ENCODE measurements at regions not wholly inside any gene's neighbourhood (a gene's known extent, or its start where the extent isn't known, plus 50 kb on each side); places are given as distances from the start of the nearest gene placed in this dataset.

- Mint-ChIP-seq H3K36me3 (no peaks in the 10 kb centered on the region), H3K27ac (no peak overlapping the region), H3K27me3 (peaks cover 31 to 47% of the 10 kb centered on the region in 2 donors), H3K9me3 (no peaks in the 10 kb centered on the region), H3K4me3 (no peak overlapping the region), H3K4me1 (peaks cover 1 to 2% (median 2%) of the 10 kb centered on the region in 3 donors)
- DNase-seq (no peak), ATAC-seq (replicated peaks in 1 of 4) (no peak)
- WGBS (ENCODE audit: insufficient coverage): no CpG with 5 or more reads among the region's 5 CpGs
- peaks cover 0 to 59% of the 10 kb centered on the region in 2 experiments for H3K27me3 ChIP-seq (replicated peaks in 1 of 2; ENCODE audit: control insufficient read depth in 2 of 2, extremely low read depth in 1 of 2, insufficient read depth in 2 of 2, low read length in 1 of 2)
- no peaks in the 10 kb centered on the region for H3K36me3 ChIP-seq (ENCODE audit: control insufficient read depth in 2 of 2, extremely low read depth in 1 of 2, insufficient read depth in 1 of 2, low read length in 1 of 2)
- H3K9me3 ChIP-seq: no peaks in the 10 kb centered on the region
- H3K4me3 ChIP-seq (ENCODE audit: control insufficient read depth in 1 of 2, extremely low read depth in 1 of 2, low read length in 1 of 2): no peak overlapping the region
- H3K4me1 ChIP-seq (ENCODE audit: control insufficient read depth in 1 of 2, extremely low read depth in 1 of 2, insufficient read depth in 2 of 2, low read length in 2 of 2): no peaks in the 10 kb centered on the region
- no peak overlapping the region for H3K27ac ChIP-seq (ENCODE audit: low read length)
- ChIA-PET POLR2A (no interaction called here), CTCF (no interaction called here)
Observed at GRCh38 chr5:141763541-141763940, 81.5 kb upstream of the ARAP3 start.

GRCh38 chr5:141762790-141763368 is 80.8 kb upstream of the ARAP3 start:
- ChIA-PET POLR2A (no interaction called here), CTCF (no interaction called here)
- ATAC-seq (replicated peaks in 1 of 4) (no peak), DNase-seq (no peak)
- H3K4me3 ChIP-seq (ENCODE audit: control insufficient read depth in 1 of 2, extremely low read depth in 1 of 2, low read length in 1 of 2): no peak overlapping the region
- peaks cover 38 to 53% of the 10 kb centered on the region in 2 donors for H3K27me3 Mint-ChIP-seq
- 82% methylated on average over 4 of the region's 8 CpGs for WGBS (ENCODE audit: insufficient coverage)
- peaks cover 0 to 65% of the 10 kb centered on the region in 2 experiments for H3K27me3 ChIP-seq (replicated peaks in 1 of 2; ENCODE audit: control insufficient read depth in 2 of 2, extremely low read depth in 1 of 2, insufficient read depth in 2 of 2, low read length in 1 of 2)
- H3K4me1 Mint-ChIP-seq: peaks cover 6 to 8% (median 7%) of the 10 kb centered on the region in 3 donors
- H3K27ac Mint-ChIP-seq: no peak overlapping the region
- no peaks in the 10 kb centered on the region for H3K9me3 Mint-ChIP-seq
- no peaks in the 10 kb centered on the region for H3K36me3 ChIP-seq (ENCODE audit: control insufficient read depth in 2 of 2, extremely low read depth in 1 of 2, insufficient read depth in 1 of 2, low read length in 1 of 2)
- no peak overlapping the region for H3K27ac ChIP-seq (ENCODE audit: low read length)
- H3K4me1 ChIP-seq (ENCODE audit: control insufficient read depth in 1 of 2, extremely low read depth in 1 of 2, insufficient read depth in 2 of 2, low read length in 2 of 2): no peaks in the 10 kb centered on the region
- H3K36me3 Mint-ChIP-seq: no peaks in the 10 kb centered on the region
- no peak overlapping the region for H3K4me3 Mint-ChIP-seq
- H3K9me3 ChIP-seq: no peaks in the 10 kb centered on the region

DNA sequence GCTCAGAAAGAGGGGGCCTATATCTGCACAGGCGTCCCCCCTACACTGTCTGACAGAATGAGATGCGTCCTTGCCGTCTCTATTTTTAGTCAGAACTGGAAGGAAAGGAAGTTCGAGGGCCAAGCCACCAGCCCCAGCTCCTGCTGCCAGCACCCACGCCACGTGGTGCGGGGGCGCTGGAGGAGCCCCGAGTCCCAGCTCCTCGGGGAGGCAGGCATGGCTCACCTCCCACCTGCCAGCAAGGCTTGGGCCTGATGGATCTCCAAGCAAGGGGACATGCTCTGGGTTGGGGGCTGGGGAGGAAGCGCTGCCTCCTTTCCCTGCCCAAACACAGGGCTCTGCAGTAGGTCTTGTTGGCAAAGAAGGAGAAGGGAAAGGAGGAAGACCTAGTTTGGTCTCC is 80.3 kb upstream of the ARAP3 start:
- DNase-seq (no peak), ATAC-seq (replicated peaks in 1 of 4) (no peak)
- Mint-ChIP-seq H3K36me3 (no peaks in the 10 kb centered on the region), H3K4me1 (peaks cover 6 to 13% (median 7%) of the 10 kb centered on the region in 3 donors), H3K4me3 (no peak overlapping the region), H3K27me3 (peaks cover 43 to 59% of the 10 kb centered on the region in 2 donors), H3K9me3 (no peaks in the 10 kb centered on the region), H3K27ac (no peak overlapping the region)
- H3K4me1 ChIP-seq (ENCODE audit: control insufficient read depth in 1 of 2, extremely low read depth in 1 of 2, insufficient read depth in 2 of 2, low read length in 2 of 2): no peaks in the 10 kb centered on the region
- H3K27ac ChIP-seq (ENCODE audit: low read length): no peak overlapping the region
- 0% methylated on average over 1 of the region's 11 CpGs for WGBS (ENCODE audit: insufficient coverage)
- H3K4me3 ChIP-seq (ENCODE audit: control insufficient read depth in 1 of 2, extremely low read depth in 1 of 2, low read length in 1 of 2): no peak overlapping the region
- peaks cover 0 to 68% of the 10 kb centered on the region in 2 experiments for H3K27me3 ChIP-seq (replicated peaks in 1 of 2; ENCODE audit: control insufficient read depth in 2 of 2, extremely low read depth in 1 of 2, insufficient read depth in 2 of 2, low read length in 1 of 2)
- ChIA-PET CTCF (no interaction called here), POLR2A (no interaction called here)
- H3K36me3 ChIP-seq (ENCODE audit: control insufficient read depth in 2 of 2, extremely low read depth in 1 of 2, insufficient read depth in 1 of 2, low read length in 1 of 2): no peaks in the 10 kb centered on the region
- H3K9me3 ChIP-seq: no peaks in the 10 kb centered on the region

DNA sequence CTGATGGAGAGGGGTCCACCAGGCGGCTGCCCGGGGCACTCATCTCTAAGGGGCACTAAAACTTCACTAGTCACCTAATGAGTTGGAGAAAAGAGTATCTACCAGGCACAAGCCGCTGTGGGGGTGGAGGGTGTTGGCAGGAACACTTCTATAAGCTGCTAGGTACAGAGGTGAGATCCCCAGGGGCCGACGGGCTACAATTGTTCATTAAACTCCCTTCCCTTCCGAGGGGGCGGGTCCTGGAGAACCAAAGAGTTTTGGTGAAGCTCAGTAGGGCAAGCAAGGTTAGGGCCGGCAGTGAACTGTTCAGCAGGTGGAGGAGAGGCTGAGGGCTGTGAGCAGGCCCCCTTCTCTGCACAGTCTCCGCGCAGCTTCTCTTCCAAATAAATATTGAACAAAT is 78.7 kb upstream of the ARAP3 start:
- H3K27me3 ChIP-seq (replicated peaks in 1 of 2; ENCODE audit: control insufficient read depth in 2 of 2, extremely low read depth in 1 of 2, insufficient read depth in 2 of 2, low read length in 1 of 2): peaks cover 0 to 80% of the 10 kb centered on the region in 2 experiments
- Mint-ChIP-seq H3K36me3 (no peaks in the 10 kb centered on the region), H3K9me3 (no peaks in the 10 kb centered on the region), H3K27ac (no peak overlapping the region), H3K4me3 (no peak overlapping the region), H3K27me3 (peaks cover 59 to 75% of the 10 kb centered on the region in 2 donors), H3K4me1 (peaks cover 6 to 13% (median 7%) of the 10 kb centered on the region in 3 donors)
- ATAC-seq (replicated peaks in 1 of 4) (no peak), DNase-seq (no peak)
- no peaks in the 10 kb centered on the region for H3K9me3 ChIP-seq
- H3K36me3 ChIP-seq (ENCODE audit: control insufficient read depth in 2 of 2, extremely low read depth in 1 of 2, insufficient read depth in 1 of 2, low read length in 1 of 2): no peaks in the 10 kb centered on the region
- no peak overlapping the region for H3K4me3 ChIP-seq (ENCODE audit: control insufficient read depth in 1 of 2, extremely low read depth in 1 of 2, low read length in 1 of 2)
- WGBS (ENCODE audit: insufficient coverage): 61% methylated on average over 4 of the region's 10 CpGs
- H3K4me1 ChIP-seq (ENCODE audit: control insufficient read depth in 1 of 2, extremely low read depth in 1 of 2, insufficient read depth in 2 of 2, low read length in 2 of 2): no peaks in the 10 kb centered on the region
- ChIA-PET CTCF (no interaction called here), POLR2A (no interaction called here)
- H3K27ac ChIP-seq (ENCODE audit: low read length): no peak overlapping the region

- WGBS (ENCODE audit: insufficient coverage): 70% methylated on average over 3 of the region's 4 CpGs
- H3K27ac Mint-ChIP-seq: no peak overlapping the region
- peaks cover 6 to 13% (median 7%) of the 10 kb centered on the region in 3 donors for H3K4me1 Mint-ChIP-seq
Observed at GRCh38 chr5:141760193-141760592, 78.2 kb upstream of the ARAP3 start.

GRCh38 chr5:141758310-141758998 is 76.4 kb upstream of the ARAP3 start:
- no peaks in the 10 kb centered on the region for H3K9me3 ChIP-seq
- no peaks in the 10 kb centered on the region for H3K4me1 ChIP-seq (ENCODE audit: control insufficient read depth in 1 of 2, extremely low read depth in 1 of 2, insufficient read depth in 2 of 2, low read length in 2 of 2)
- Mint-ChIP-seq H3K9me3 (no peaks in the 10 kb centered on the region), H3K4me1 (peaks cover 6 to 13% (median 7%) of the 10 kb centered on the region in 3 donors), H3K27ac (no peak overlapping the region), H3K27me3 (peaks cover 66 to 88% of the 10 kb centered on the region in 2 donors), H3K36me3 (no peaks in the 10 kb centered on the region), H3K4me3 (no peak overlapping the region)
- POLR2A ChIA-PET: no interaction called here
- CTCF ChIA-PET: no interaction called here
- H3K27me3 ChIP-seq (replicated peaks in 1 of 2; ENCODE audit: control insufficient read depth in 2 of 2, extremely low read depth in 1 of 2, insufficient read depth in 2 of 2, low read length in 1 of 2): peaks cover 0 to 89% of the 10 kb centered on the region in 2 experiments
- DNase-seq (no peak), ATAC-seq (replicated peaks in 1 of 4) (no peak)
- H3K36me3 ChIP-seq (ENCODE audit: control insufficient read depth in 2 of 2, extremely low read depth in 1 of 2, insufficient read depth in 1 of 2, low read length in 1 of 2): no peaks in the 10 kb centered on the region
- H3K4me3 ChIP-seq (ENCODE audit: control insufficient read depth in 1 of 2, extremely low read depth in 1 of 2, low read length in 1 of 2): no peak overlapping the region
- H3K27ac ChIP-seq (ENCODE audit: low read length): no peak overlapping the region
- WGBS (ENCODE audit: insufficient coverage): 13% methylated on average over 14 of the region's 22 CpGs

More at GRCh38 chr5:141760193-141760592, 78.2 kb upstream of the ARAP3 start:
- Mint-ChIP-seq H3K27me3 (peaks cover 64 to 80% of the 10 kb centered on the region in 2 donors), H3K4me3 (no peak overlapping the region), H3K36me3 (no peaks in the 10 kb centered on the region), H3K9me3 (no peaks in the 10 kb centered on the region)
- ChIA-PET CTCF (no interaction called here), POLR2A (no interaction called here)
- Histone ChIP-seq H3K27ac (ENCODE audit: low read length) (no peak overlapping the region), H3K4me1 (ENCODE audit: control insufficient read depth in 1 of 2, extremely low read depth in 1 of 2, insufficient read depth in 2 of 2, low read length in 2 of 2) (no peaks in the 10 kb centered on the region), H3K36me3 (ENCODE audit: control insufficient read depth in 2 of 2, extremely low read depth in 1 of 2, insufficient read depth in 1 of 2, low read length in 1 of 2) (no peaks in the 10 kb centered on the region), H3K9me3 (no peaks in the 10 kb centered on the region), H3K27me3 (replicated peaks in 1 of 2; ENCODE audit: control insufficient read depth in 2 of 2, extremely low read depth in 1 of 2, insufficient read depth in 2 of 2, low read length in 1 of 2) (peaks cover 0 to 81% of the 10 kb centered on the region in 2 experiments), H3K4me3 (ENCODE audit: control insufficient read depth in 1 of 2, extremely low read depth in 1 of 2, low read length in 1 of 2) (no peak overlapping the region)
- ATAC-seq (replicated peaks in 1 of 4) (no peak), DNase-seq (no peak)
